ENCODE measurements at regions not wholly inside any gene's neighbourhood (a gene's known extent, or its start where the extent isn't known, plus 50 kb on each side); places are given as distances from the start of the nearest gene placed in this dataset.

DNA sequence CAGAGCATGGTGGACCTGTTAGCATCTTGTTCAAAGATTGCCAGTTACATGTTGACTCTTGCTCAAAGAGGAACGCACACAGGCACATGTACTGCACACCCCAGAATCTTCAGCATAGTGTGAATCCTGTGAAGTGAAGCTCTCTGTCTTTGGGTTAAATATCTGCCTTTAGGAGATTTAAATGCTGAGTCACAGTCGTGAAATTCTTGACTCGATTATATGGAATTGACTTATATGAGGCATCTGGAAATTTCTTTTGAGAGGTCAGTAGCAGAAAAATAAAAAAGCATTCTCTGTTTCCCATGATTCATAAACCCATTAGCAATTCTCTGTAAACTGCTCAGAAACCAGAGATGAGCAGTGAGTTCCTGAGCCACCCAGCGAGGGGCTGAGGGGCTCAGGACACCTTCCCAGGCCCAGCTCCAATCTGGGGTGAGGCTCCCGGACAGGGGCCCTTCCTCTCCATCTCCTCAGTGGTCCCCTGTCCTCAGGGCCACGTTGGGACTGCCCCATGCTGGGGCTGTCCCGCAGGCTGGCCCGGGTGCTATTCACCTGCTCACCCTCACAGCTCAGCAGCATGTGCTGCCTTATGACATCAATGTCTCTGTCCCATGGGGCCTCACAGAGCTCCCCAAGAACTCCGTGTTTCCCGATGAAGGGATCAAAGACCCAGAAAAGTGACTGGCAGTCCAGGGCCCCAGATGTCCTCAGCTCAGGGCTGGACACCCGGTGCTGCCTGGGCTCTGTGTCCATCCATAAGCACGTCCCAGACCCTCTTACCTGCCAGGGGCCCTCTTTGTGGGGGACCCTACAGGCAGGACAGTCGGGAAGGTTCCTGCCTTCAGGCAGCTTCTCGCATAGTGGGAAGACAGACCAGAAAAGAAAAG is 50.0 kb upstream of the INSIG1 start:
- Histone ChIP-seq H3K79me2 (ENCODE audit: low read length) (no peaks in the 10 kb centered on the region), H3K4me1 (ENCODE audit: low read length) (peaks cover 3% of the 10 kb centered on the region; the same call in 1 of the 2 replicates), H2AFZ (ENCODE audit: low read depth, low read length) (no peak overlapping the region), H4K20me1 (ENCODE audit: insufficient read depth, low read length) (no peaks in the 10 kb centered on the region), H3K9me3 (ENCODE audit: insufficient read depth, low read length) (no peaks in the 10 kb centered on the region), H3K4me2 (ENCODE audit: low read length) (no peak overlapping the region), H3K27me3 (ENCODE audit: low read depth, low read length) (0 out of 2 replicates have a peak, but pooled peaks cover 3% of the 10 kb centered on the region), H3K4me3 (ENCODE audit: low read length) (no peak overlapping the region), H3K36me3 (replicated peaks; ENCODE audit: low read depth, low read length) (no peaks in the 10 kb centered on the region), H3K27ac (ENCODE audit: low read length) (no peak overlapping the region), H3K9ac (ENCODE audit: low read length) (no peak overlapping the region)
- no peak for TF ChIP-seq EZH2phosphoT487 (IDR thresholded peaks at IDR 0.05; ENCODE audit: low read depth)
- TF ChIP-seq, protein P1, sequence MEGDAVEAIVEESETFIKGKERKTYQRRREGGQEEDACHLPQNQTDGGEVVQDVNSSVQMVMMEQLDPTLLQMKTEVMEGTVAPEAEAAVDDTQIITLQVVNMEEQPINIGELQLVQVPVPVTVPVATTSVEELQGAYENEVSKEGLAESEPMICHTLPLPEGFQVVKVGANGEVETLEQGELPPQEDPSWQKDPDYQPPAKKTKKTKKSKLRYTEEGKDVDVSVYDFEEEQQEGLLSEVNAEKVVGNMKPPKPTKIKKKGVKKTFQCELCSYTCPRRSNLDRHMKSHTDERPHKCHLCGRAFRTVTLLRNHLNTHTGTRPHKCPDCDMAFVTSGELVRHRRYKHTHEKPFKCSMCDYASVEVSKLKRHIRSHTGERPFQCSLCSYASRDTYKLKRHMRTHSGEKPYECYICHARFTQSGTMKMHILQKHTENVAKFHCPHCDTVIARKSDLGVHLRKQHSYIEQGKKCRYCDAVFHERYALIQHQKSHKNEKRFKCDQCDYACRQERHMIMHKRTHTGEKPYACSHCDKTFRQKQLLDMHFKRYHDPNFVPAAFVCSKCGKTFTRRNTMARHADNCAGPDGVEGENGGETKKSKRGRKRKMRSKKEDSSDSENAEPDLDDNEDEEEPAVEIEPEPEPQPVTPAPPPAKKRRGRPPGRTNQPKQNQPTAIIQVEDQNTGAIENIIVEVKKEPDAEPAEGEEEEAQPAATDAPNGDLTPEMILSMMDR (IDR thresholded peaks at IDR 0.05; ENCODE audit: low read depth, low read length): no peak

Data from OCI-LY3 (cell line).